Activated T-helper 1 cell treated with anti-CD3 and anti-CD28 coated beads, Interleukin-12 subunit alpha, Interleukin-12 subunit beta, Interleukin-2, Interleukin-4 antibody, amounts not matched to agents 30 ng/mL and 10 ng/mL and 1 ng/mL, durations not matched to agents 14 hours and 24 hours and 36 hours (primary cell): ENCODE measurements at regions not wholly inside any gene's neighbourhood (a gene's known extent, or its start where the extent isn't known, plus 50 kb on each side); places are given as distances from the start of the nearest gene placed in this dataset.

Experiments
- DNase-seq: peaks from one replicate; pipeline ENCODE4 v3.0.0; 2021; ENCODE audit warnings: low spot score
- H3K27ac Mint-ChIP-seq: one replicate; pipeline ENCODE4 v1.8.0; 2021; ENCODE audit warnings: mild to moderate bottlenecking, mixed read lengths
- H3K27me3 Mint-ChIP-seq: one replicate; pipeline ENCODE4 v1.8.0; 2022; ENCODE audit warnings: mild to moderate bottlenecking, moderate library complexity, mixed read lengths; ENCODE audit not compliant: insufficient read depth
- H3K36me3 Mint-ChIP-seq: one replicate; pipeline ENCODE4 v1.8.0; 2021; ENCODE audit warnings: low read depth, mixed read lengths
- H3K4me1 Mint-ChIP-seq: one replicate; pipeline ENCODE4 v1.8.0; 2021; ENCODE audit warnings: low read depth, mixed read lengths
- H3K4me3 Mint-ChIP-seq: one replicate; pipeline ENCODE4 v1.8.0; 2021; ENCODE audit warnings: mild to moderate bottlenecking, moderate library complexity, mixed read lengths
- H3K9me3 Mint-ChIP-seq: one replicate; pipeline ENCODE4 v1.8.0; 2021; ENCODE audit warnings: mixed read lengths
- intact Hi-C: fragments of 100-400 bp; cut with micrococcal nuclease; formaldehyde crosslinking; loops from one replicate; pipeline ENCODE4 v1.15.1; 2024

DNA sequence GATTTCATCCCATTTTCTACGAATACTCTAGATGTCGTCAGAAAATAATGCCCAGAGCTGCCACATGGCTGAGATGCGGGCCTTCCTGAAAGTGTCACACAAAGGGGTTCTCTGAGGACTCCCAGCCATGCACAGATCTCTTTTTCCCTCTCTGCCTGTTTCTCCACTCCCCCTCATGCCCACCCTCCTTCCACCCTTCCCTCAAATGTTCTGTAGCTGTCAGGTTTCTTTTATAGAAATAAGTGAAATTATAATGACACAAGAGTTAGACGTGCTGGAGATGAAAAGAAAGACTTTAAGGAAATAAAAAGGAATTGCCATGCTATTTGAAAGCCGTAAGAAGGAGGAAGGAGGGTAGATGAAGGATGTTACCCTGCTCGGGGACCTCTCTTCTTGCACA lies 819.3 kb upstream of the CELF2 start:
- DNase-seq, result no peak
- no peak overlapping the region for H3K27ac Mint-ChIP-seq
- H3K4me1 Mint-ChIP-seq, result no peaks in the 10 kb centered on the region
- H3K27me3 Mint-ChIP-seq, result no peaks in the 10 kb centered on the region
- H3K9me3 Mint-ChIP-seq, result peaks cover 5% of the 10 kb centered on the region
- intact Hi-C loops, result no loop called here
- no peak overlapping the region for H3K4me3 Mint-ChIP-seq
- H3K36me3 Mint-ChIP-seq, result no peaks in the 10 kb centered on the region

DNA sequence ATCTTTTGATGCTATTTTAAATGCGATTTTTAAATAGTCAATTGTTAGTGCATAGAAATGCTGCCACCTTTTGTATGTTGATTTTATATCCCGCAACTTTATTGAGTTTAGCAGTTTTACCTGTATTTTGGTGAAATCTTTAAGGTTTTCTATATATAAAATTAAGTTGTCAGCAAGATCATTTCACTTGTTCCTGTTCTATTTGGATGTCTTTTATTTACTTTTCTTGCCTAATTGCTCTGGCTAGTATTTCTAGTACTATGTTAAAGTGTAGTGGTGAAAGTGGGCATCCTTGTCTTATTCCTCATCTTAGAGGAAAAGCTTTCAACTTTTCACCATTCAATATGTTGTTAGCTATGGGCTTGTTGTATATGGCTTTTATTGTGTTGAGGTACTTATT lies 813.3 kb upstream of the CELF2 start:
- no peaks in the 10 kb centered on the region for H3K27me3 Mint-ChIP-seq
- H3K9me3 Mint-ChIP-seq, result peaks cover 5% of the 10 kb centered on the region
- no peak overlapping the region for H3K4me3 Mint-ChIP-seq
- no peaks in the 10 kb centered on the region for H3K4me1 Mint-ChIP-seq
- H3K36me3 Mint-ChIP-seq, result no peaks in the 10 kb centered on the region
- H3K27ac Mint-ChIP-seq, result no peak overlapping the region
- intact Hi-C loops, result no loop called here
- no peak for DNase-seq

DNA sequence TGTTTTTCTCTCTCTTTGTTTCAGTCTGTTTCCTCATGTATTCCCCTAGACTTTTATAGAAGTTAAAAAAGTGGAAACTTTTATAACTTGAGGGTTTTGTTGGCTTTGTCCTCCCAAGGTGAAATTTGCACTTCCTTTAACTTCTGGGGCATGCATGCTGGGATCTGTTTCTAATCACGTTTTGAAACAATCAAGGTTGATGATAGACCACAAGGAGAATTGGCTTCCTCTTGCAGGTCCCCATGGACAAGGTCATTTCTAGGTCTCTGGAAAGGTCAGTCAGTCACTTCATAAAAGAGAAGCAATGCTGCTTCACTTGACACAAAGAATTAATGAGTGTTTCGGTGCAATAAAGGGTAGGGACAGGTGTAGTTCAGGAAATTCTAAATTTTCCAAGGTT lies 811.8 kb upstream of the CELF2 start:
- H3K36me3 Mint-ChIP-seq, result no peaks in the 10 kb centered on the region
- DNase-seq, result no peak
- H3K27ac Mint-ChIP-seq, result no peak overlapping the region
- H3K4me1 Mint-ChIP-seq, result no peaks in the 10 kb centered on the region
- H3K27me3 Mint-ChIP-seq, result no peaks in the 10 kb centered on the region
- peaks cover 5% of the 10 kb centered on the region for H3K9me3 Mint-ChIP-seq
- intact Hi-C loops, result no loop called here
- H3K4me3 Mint-ChIP-seq, result no peak overlapping the region

DNA sequence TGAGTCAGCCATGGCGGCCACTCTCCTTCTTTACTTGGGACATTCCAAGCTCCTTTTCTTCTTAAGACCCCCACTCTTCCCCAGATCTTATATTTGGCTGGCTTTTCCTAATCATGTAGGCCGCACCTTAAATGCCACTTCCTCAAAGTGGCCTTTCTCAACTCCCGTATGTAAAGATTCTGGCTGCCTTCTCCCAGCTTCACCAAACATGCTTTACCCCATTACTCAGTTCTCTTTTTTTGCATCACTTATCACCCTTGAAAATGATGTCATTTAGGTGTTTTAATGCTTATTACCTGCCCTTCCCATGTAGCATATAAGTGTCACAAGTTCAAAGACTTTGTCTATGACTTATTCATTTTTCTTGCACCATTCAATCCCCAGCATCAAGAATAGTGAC lies 810.1 kb upstream of the CELF2 start:
- Mint-ChIP-seq H3K27ac (no peak overlapping the region), H3K9me3 (peaks cover 5% of the 10 kb centered on the region), H3K27me3 (no peaks in the 10 kb centered on the region), H3K4me3 (no peak overlapping the region), H3K36me3 (no peaks in the 10 kb centered on the region), H3K4me1 (no peaks in the 10 kb centered on the region)
- no peak for DNase-seq
- intact Hi-C loops, result no loop called here

DNA sequence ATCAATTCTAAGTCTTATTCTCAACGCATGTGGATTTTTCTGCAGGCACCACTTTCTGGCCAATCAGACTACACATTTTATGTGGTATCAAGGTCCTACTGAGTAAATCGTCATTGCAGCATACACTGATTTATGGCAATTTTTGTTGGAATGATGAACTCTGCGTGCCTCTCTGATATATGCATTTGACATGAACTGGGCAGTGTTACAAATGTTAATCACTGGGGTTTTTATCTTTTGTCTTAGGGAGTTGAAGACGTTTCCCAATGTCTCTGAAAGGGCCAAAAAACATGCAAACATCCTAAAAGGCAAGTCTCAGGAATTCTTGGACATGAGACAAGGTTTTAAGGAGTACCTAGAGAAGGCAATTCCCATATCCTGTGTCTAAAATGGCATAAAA lies 809.5 kb upstream of the CELF2 start:
- Mint-ChIP-seq H3K9me3 (no peaks in the 10 kb centered on the region), H3K4me1 (no peaks in the 10 kb centered on the region), H3K27ac (no peak overlapping the region), H3K36me3 (no peaks in the 10 kb centered on the region), H3K27me3 (no peaks in the 10 kb centered on the region), H3K4me3 (no peak overlapping the region)
- DNase-seq, result no peak
- intact Hi-C loops, result no loop called here

DNA sequence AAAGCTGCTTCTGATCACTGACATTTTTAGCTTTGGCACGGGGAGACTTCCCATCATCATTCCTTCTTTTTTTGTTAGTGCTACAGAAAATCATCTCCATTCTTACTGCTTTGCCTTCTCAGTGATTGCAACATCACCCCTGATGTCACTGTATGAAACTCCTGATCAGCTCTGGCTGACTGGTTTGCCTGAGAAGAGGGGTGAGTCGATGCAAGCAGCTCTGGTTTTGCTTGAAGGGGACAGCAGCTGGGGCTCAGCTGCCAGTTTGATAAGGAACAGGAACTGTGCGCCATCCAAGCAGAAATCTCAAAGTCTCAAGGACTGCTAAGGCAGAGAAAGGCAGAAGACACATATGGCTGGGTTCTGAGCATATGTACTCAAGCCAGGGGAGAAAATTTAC lies 808.5 kb upstream of the CELF2 start:
- Mint-ChIP-seq H3K27me3 (no peaks in the 10 kb centered on the region), H3K4me1 (no peaks in the 10 kb centered on the region), H3K27ac (no peak overlapping the region), H3K9me3 (no peaks in the 10 kb centered on the region), H3K4me3 (no peak overlapping the region), H3K36me3 (no peaks in the 10 kb centered on the region)
- intact Hi-C loops, result no loop called here
- DNase-seq, result no peak

DNA sequence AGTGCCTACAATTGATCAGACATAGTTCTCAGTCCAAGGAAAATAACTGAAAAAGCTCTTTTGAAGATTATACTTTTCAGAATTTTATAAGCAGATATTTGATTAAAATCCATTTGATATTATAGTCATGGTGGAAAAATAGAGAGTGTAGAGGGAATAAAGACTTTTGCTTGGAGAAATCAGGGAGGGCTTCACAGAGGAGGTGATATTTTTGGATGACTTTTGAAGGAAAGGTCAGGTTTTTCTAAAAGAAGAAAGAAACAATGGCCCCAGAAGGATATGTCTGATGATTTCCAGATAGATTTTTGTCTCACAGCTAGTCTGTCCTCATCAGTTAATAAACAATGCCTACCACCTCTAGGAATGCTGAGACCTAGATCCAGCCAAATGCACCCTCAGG lies 806.3 kb upstream of the CELF2 start:
- intact Hi-C loops, result no loop called here
- H3K9me3 Mint-ChIP-seq, result no peaks in the 10 kb centered on the region
- no peaks in the 10 kb centered on the region for H3K4me1 Mint-ChIP-seq
- H3K4me3 Mint-ChIP-seq, result no peak overlapping the region
- DNase-seq, result no peak
- H3K36me3 Mint-ChIP-seq, result no peaks in the 10 kb centered on the region
- H3K27me3 Mint-ChIP-seq, result no peaks in the 10 kb centered on the region
- no peak overlapping the region for H3K27ac Mint-ChIP-seq

DNA sequence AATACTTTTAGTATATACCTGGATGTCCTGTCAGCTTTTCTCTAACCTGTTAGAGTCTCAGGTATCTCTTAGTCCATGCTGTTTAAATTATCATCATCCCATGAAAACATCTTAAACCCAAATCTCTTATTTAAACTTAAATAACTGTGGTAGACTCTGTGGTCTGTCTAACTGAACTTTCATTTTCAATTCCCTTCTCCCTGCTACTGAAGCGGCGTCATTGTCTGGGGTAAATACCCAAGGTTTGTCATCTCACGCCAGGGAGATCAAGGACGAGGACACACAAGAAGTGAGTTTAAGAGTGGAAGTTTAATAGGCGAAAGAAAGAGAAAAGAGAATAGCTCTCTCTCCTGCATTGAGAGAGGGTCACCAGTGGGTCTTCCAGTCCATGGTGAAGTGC lies 804.4 kb upstream of the CELF2 start:
- Mint-ChIP-seq H3K9me3 (no peaks in the 10 kb centered on the region), H3K36me3 (no peaks in the 10 kb centered on the region), H3K4me1 (no peaks in the 10 kb centered on the region), H3K4me3 (no peak overlapping the region), H3K27ac (no peak overlapping the region), H3K27me3 (no peaks in the 10 kb centered on the region)
- no peak for DNase-seq
- intact Hi-C loops, result no loop called here

DNA sequence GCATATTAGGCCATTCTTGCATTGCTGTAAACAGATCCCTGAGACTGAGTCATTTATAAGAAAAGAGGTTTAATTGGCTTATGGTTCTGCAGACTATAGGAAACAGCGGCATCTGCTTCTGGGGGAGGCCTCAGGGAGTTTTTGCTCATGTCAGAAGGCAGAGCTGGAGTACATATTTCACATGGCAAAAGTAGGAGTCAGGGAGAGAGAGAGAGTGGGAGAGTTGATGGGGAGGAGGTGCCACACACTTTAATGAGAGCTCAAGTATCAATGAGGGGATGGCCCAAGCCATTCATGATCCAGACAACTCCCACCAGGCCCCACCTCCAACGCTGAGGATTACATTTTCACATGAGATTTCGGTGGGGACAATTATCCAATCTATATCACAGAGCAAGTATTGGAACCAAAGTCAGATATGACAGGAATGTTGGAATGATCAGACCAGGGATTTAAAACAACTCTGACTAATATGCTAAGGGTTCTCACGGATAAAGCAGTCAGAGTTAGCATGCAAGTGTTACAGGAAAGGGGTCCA lies 795.3 kb upstream of the CELF2 start:
- intact Hi-C loops, result no loop called here
- Mint-ChIP-seq H3K27me3 (no peaks in the 10 kb centered on the region), H3K4me1 (no peaks in the 10 kb centered on the region)

DNA sequence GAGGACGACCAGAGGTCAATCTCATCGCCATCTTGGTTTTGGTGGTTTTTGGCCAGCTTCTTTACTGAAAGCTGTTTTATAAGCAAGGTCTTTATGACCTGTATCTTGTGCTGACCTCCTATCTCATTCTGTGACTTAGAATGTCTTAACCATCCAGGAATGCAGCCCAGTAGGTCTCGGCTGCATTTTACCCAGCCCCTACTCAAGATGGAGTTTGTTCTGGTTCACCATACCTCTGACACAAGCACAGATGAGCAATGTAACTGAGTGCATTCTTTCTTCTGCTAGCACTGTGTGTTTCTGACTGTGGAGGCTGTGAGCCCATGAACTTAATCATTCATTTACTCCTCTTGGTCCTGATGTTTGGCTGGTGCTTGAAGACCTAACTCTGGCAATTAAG lies 794.5 kb upstream of the CELF2 start:
- Mint-ChIP-seq H3K27me3 (no peaks in the 10 kb centered on the region), H3K4me3 (no peak overlapping the region), H3K27ac (no peak overlapping the region), H3K4me1 (no peaks in the 10 kb centered on the region), H3K9me3 (no peaks in the 10 kb centered on the region), H3K36me3 (no peaks in the 10 kb centered on the region)
- intact Hi-C loops, result no loop called here
- DNase-seq, result no peak

More for the DNA sequence above, 795.3 kb upstream of the CELF2 start:
- no peak for DNase-seq
- no peak overlapping the region for H3K27ac Mint-ChIP-seq
- no peaks in the 10 kb centered on the region for H3K9me3 Mint-ChIP-seq
- no peaks in the 10 kb centered on the region for H3K36me3 Mint-ChIP-seq
- H3K4me3 Mint-ChIP-seq, result no peak overlapping the region

DNA sequence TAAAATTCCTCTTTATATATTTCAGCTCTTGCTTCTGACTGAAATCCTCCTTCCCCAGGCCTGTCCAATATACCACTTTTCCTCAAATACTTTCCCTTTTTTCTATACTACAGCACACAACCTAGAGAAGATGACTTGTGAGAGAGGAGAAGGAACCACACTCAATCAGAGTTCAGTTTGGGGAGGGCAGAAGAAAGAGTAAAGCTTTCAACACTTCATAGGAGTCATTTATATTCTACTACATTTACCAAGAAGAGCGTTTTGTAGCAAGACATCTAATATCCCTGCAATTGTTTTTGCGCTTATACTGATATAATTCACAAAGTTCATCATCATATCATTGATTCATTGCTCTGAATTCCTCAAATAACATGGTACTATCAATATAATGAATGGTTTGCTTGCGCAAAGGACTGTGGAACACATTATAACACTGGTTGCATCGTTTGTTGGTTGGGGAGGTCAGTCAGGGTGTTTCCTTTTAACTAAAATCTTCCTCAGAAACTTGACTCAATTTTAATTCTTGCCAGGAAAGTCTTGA lies 792.5 kb upstream of the CELF2 start:
- no peaks in the 10 kb centered on the region for H3K27me3 Mint-ChIP-seq

DNA sequence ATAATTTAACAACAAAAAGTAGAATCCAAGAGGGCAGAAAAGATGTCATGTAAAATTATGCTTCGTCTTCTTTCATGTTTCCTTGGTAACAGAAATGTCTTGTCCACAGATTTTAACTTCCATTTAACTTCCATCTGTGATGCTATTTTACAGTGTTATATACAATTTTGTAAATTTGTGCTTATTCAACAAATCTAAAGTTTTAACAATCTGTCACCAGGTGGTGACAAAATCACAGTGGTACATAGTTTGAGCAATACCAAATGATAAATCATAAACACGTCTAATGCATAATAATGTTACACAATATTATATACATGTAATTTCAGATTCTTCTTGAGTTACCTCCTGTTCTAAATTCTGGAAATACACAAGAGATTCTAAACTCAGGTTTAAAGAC lies 784.4 kb upstream of the CELF2 start:
- Mint-ChIP-seq H3K4me3 (no peak overlapping the region), H3K27ac (no peak overlapping the region), H3K4me1 (no peaks in the 10 kb centered on the region), H3K36me3 (no peaks in the 10 kb centered on the region), H3K9me3 (no peaks in the 10 kb centered on the region), H3K27me3 (no peaks in the 10 kb centered on the region)
- DNase-seq, result no peak
- intact Hi-C loops, result no loop called here

More for the DNA sequence above, 792.5 kb upstream of the CELF2 start:
- Mint-ChIP-seq H3K9me3 (no peaks in the 10 kb centered on the region), H3K4me1 (no peaks in the 10 kb centered on the region), H3K4me3 (no peak overlapping the region), H3K27ac (no peak overlapping the region), H3K36me3 (no peaks in the 10 kb centered on the region)
- intact Hi-C loops, result no loop called here
- no peak for DNase-seq

DNA sequence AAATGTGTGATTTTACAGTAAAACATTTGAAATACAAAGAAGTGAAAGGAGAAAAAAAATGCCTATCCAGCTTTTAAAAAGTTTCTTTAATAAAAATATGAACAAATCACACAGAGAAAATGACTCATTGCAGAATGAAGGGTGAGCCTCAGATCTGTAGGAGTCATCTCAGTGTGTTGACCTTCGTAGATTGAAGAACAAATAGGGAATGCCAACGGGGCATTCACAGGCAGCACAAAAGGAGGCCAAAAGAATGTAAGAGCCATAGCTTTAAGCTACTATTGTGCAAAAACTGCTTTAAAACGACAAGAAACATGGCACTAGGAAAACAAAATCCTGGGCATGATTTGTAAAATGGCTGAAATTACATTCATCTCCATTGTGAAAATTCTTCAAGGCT lies 782.7 kb upstream of the CELF2 start:
- no peaks in the 10 kb centered on the region for H3K9me3 Mint-ChIP-seq
- no peak overlapping the region for H3K4me3 Mint-ChIP-seq
- no peaks in the 10 kb centered on the region for H3K4me1 Mint-ChIP-seq
- H3K27me3 Mint-ChIP-seq, result no peaks in the 10 kb centered on the region
- intact Hi-C loops, result no loop called here
- no peak for DNase-seq
- H3K36me3 Mint-ChIP-seq, result no peaks in the 10 kb centered on the region
- no peak overlapping the region for H3K27ac Mint-ChIP-seq

DNA sequence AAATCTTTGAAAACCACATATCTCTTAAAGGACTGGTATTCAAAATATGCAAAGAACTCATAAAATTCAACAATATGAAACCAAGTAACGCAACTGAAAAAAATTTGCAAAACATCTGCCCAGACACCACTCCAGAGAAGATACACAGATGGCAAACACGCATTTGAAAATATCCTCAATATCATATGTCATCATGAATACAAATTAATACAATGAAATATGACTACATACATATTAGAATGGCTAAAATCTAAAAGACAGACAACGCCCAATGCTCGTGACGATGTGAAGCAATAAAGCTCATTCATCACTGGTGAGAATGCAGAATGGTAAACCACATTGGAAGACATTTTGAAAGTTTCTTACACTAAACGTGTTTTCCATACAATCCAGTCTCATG lies 770.1 kb upstream of the CELF2 start:
- Mint-ChIP-seq H3K36me3 (no peaks in the 10 kb centered on the region), H3K27ac (no peak overlapping the region), H3K27me3 (no peaks in the 10 kb centered on the region), H3K4me1 (no peaks in the 10 kb centered on the region), H3K9me3 (no peaks in the 10 kb centered on the region), H3K4me3 (no peak overlapping the region)
- no peak for DNase-seq
- intact Hi-C loops, result no loop called here
